Smooth muscle cell (in vitro differentiated cells): ENCODE measurements at regions not wholly inside any gene's neighbourhood (a gene's known extent, or its start where the extent isn't known, plus 50 kb on each side); places are given as distances from the start of the nearest gene placed in this dataset.

Experiments used
- DNase-seq: peaks from one replicate; lab custom pipeline; 2025; ENCODE audit not compliant: unreplicated experiment; lab: John Stamatoyannopoulos, UW
- H2AFZ ChIP-seq: fragments of 200-600 bp; sonication (generic); 2 replicates; pipeline ENCODE4 v1.6.0; 2016; ENCODE audit warnings: antibody characterized with exemption, low read depth, mild to moderate bottlenecking
- H3F3A ChIP-seq: fragments of 200-600 bp; sonication (generic); 2 replicates; pipeline ENCODE4 v1.6.0; 2017; ENCODE audit warnings: antibody characterized with exemption, low read depth
- H3K27ac ChIP-seq: fragments of 200-600 bp; sonication (generic); 2 replicates; pipeline ENCODE4 v1.5.1; 2016; ENCODE audit warnings: low read depth, mild to moderate bottlenecking
- H3K27me3 ChIP-seq: fragments of 200-600 bp; sonication (generic); 2 replicates; pipeline ENCODE4 v1.6.1; 2016; ENCODE audit warnings: low read depth, mild to moderate bottlenecking
- H3K36me3 ChIP-seq: fragments of 200-600 bp; sonication (generic); 2 replicates; pipeline ENCODE4 v1.5.1; 2016; ENCODE audit warnings: low read depth
- H3K4me1 ChIP-seq: fragments of 200-600 bp; sonication (generic); 2 replicates; pipeline ENCODE4 v1.5.1; 2016; ENCODE audit warnings: low read depth
- H3K4me2 ChIP-seq: fragments of 200-600 bp; sonication (generic); 2 replicates; pipeline ENCODE4 v1.6.0; 2016; ENCODE audit warnings: mild to moderate bottlenecking
- H3K4me3 ChIP-seq: fragments of 200-600 bp; sonication (generic); 2 replicates; pipeline ENCODE4 v1.5.1; 2016; ENCODE audit warnings: mild to moderate bottlenecking
- H3K79me2 ChIP-seq: fragments of 200-600 bp; sonication (generic); 2 replicates; pipeline ENCODE4 v1.6.0; 2016; ENCODE audit warnings: low read depth, mild to moderate bottlenecking
- H3K9ac ChIP-seq: fragments of 200-600 bp; sonication (generic); 2 replicates; pipeline ENCODE4 v1.6.0; 2016; ENCODE audit warnings: low read depth
- H3K9me3 ChIP-seq: fragments of 200-600 bp; sonication (generic); replicated peaks from 2 replicates; pipeline ENCODE4 v1.5.1; 2016; ENCODE audit warnings: low read depth
- H4K20me1 ChIP-seq: fragments of 200-600 bp; sonication (generic); 2 replicates; pipeline ENCODE4 v1.6.0; 2016; ENCODE audit warnings: low read depth
- WGBS: methylation state at CpG from one replicate; pipeline ENCODE4 v1.1.7; 2016; ENCODE audit warnings: low lambda C conversion rate; 5-methylcytosine and 5-hydroxymethylcytosine counted together
- TF ChIP-seq, protein P1 (sequence below): fragments of 200-600 bp; sonication (generic); IDR thresholded peaks from 2 replicates; pipeline ENCODE4 v1.5.1; 2017; ENCODE audit warnings: borderline replicate concordance, mild to moderate bottlenecking, antibody characterized with exemption; ENCODE audit not compliant: insufficient read depth, poor library complexity, severe bottlenecking

DNA sequence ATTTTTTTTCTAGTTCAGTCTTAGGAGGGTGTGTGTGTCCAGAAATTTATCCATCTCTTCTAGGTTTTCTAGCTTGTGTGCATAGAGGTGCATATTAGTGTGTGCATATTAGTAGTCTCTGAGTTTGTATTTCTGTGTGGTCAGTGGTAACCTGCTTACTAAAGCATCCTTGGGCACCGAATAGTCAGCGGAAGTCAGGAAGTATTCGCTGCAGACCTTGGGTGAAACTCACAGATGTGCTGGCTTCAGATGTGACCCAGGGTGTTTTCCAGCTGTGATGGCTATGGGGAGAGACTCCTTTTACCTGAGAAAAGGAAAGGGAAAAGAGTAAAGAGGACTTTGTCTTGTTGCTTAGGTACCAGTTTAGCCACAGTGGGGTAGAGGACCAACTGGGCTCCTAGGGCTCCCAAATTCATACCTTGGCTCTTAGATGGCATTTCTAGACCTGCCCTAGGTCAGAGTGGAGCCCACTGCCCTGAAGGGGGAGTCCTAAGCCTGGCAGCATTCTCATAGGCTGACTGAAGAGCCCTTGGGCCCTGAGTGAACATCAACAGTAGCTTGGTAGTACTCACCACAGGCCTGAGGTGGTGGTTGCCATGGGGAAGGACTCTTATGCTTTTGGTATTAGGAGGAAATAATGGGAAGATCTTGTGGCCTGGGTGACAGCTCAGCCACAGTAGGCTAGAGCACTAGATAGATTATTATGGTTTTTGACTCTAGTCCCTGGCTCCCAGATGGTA is 286.0 kb upstream of the ZPLD1 start:
- no peak overlapping the region for H3K4me3 ChIP-seq
- H3K27me3 ChIP-seq = no peaks in the 10 kb centered on the region
- TF ChIP-seq, protein P1, sequence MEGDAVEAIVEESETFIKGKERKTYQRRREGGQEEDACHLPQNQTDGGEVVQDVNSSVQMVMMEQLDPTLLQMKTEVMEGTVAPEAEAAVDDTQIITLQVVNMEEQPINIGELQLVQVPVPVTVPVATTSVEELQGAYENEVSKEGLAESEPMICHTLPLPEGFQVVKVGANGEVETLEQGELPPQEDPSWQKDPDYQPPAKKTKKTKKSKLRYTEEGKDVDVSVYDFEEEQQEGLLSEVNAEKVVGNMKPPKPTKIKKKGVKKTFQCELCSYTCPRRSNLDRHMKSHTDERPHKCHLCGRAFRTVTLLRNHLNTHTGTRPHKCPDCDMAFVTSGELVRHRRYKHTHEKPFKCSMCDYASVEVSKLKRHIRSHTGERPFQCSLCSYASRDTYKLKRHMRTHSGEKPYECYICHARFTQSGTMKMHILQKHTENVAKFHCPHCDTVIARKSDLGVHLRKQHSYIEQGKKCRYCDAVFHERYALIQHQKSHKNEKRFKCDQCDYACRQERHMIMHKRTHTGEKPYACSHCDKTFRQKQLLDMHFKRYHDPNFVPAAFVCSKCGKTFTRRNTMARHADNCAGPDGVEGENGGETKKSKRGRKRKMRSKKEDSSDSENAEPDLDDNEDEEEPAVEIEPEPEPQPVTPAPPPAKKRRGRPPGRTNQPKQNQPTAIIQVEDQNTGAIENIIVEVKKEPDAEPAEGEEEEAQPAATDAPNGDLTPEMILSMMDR = no peak
- WGBS = 98% methylated on average over 3 of the region's 3 CpGs
- H3K36me3 ChIP-seq = no peaks in the 10 kb centered on the region
- H3K27ac ChIP-seq = no peak overlapping the region
- H2AFZ ChIP-seq = no peak overlapping the region
- no peaks in the 10 kb centered on the region for H3K79me2 ChIP-seq
- no peaks in the 10 kb centered on the region for H3F3A ChIP-seq
- DNase-seq = no peak
- no peaks in the 10 kb centered on the region for H3K9me3 ChIP-seq
- no peaks in the 10 kb centered on the region for H3K4me1 ChIP-seq
- no peak overlapping the region for H3K9ac ChIP-seq
- H3K4me2 ChIP-seq = no peak overlapping the region
- no peaks in the 10 kb centered on the region for H4K20me1 ChIP-seq

DNA sequence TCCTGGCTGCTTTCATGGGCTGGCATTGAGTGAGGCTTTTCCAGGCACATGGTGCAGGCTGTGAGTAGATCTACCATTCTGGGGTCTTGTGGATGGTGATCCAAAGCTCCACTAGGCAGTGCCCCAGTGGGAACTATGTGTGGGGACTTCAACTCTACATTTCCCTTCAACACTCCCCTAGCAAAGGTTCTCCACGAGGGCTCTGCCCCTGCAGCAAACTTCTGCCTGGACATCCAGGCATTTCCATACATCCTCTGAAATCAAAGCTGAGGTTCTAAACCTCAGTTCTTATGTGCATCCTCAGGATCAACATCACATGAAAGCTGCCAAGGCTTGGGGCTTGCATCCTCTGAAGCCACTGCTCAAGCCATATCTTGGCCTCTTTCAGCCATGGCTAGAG is 282.9 kb upstream of the ZPLD1 start:
- Histone ChIP-seq H2AFZ (no peak overlapping the region), H3F3A (no peaks in the 10 kb centered on the region), H3K27ac (no peak overlapping the region), H3K36me3 (no peaks in the 10 kb centered on the region), H3K9me3 (no peaks in the 10 kb centered on the region), H3K4me2 (no peak overlapping the region), H3K79me2 (no peaks in the 10 kb centered on the region), H4K20me1 (no peaks in the 10 kb centered on the region), H3K27me3 (no peaks in the 10 kb centered on the region), H3K4me1 (no peaks in the 10 kb centered on the region), H3K4me3 (no peak overlapping the region), H3K9ac (no peak overlapping the region)
- WGBS = 100% methylated on average over 1 of the region's 1 CpG
- TF ChIP-seq, protein P1 = no peak
- DNase-seq = no peak

DNA sequence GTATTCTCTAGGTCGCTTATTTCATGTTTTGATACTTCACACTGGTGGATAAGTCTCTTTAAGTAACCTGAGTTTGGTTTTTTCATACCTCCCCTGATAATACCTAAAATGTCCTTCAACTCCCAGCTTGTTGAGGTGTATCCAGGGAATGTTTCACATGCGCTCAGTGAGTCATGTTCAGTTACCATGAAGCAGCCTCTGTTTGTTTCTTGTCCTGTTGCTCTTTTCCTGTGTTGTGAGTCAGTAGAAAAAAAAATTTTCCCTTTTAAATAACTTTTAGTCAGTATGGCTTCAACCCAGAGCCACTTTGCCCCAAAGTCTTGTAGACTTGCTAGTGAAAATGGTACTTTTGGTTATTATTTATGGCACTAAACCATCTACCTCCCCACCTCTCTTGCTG is 278.4 kb upstream of the ZPLD1 start:
- H3K79me2 ChIP-seq = no peaks in the 10 kb centered on the region
- H3K9me3 ChIP-seq = no peaks in the 10 kb centered on the region
- no peaks in the 10 kb centered on the region for H3K4me1 ChIP-seq
- H3K4me3 ChIP-seq = no peak overlapping the region
- WGBS = 65% methylated on average over 2 of the region's 2 CpGs
- H3F3A ChIP-seq = no peaks in the 10 kb centered on the region
- H4K20me1 ChIP-seq = no peaks in the 10 kb centered on the region
- peak overlapping the region; percentile 63 for H3K4me2 ChIP-seq
- no peak for DNase-seq
- H3K27me3 ChIP-seq = no peaks in the 10 kb centered on the region
- H3K27ac ChIP-seq = peak overlapping the region; percentile 95
- no peaks in the 10 kb centered on the region for H3K36me3 ChIP-seq
- peak overlapping the region; percentile 69 for H2AFZ ChIP-seq
- H3K9ac ChIP-seq = peak overlapping the region; percentile 83
- TF ChIP-seq, protein P1 = no peak
